H1 (cell line): ENCODE measurements at regions not wholly inside any gene's neighbourhood (a gene's known extent, or its start where the extent isn't known, plus 50 kb on each side); places are given as distances from the start of the nearest gene placed in this dataset.

Experiments used
- EGR1 ChIP-seq: IDR thresholded peaks from 2 replicates; pipeline ENCODE4 v1.6.1; 2011; ENCODE audit warnings: low read depth, low read length, borderline replicate concordance
- KDM1A ChIP-seq: fragments of 200-600, 300-600 bp; sonication (generic); IDR thresholded peaks from 2 replicates; pipeline ENCODE4 v1.7.1; 2016; ENCODE audit warnings: mild to moderate bottlenecking, low read length, borderline replicate concordance
- RNF2 ChIP-seq: fragments of 200-900, 300-1000 bp; sonication (generic); IDR thresholded peaks from 2 replicates; pipeline ENCODE4 v1.7.1; 2016; ENCODE audit warnings: borderline replicate concordance, low read depth, mild to moderate bottlenecking, antibody characterized with exemption, low read length; ENCODE audit not compliant: poor library complexity, severe bottlenecking; ENCODE audit errors: missing control alignments
- TEAD4 ChIP-seq: IDR thresholded peaks from 2 replicates; pipeline ENCODE4 v1.6.1; 2012; ENCODE audit warnings: low read depth, low read length, inconsistent platforms, mixed read lengths
- TF ChIP-seq, protein P1 (sequence below), 3 experiments: IDR thresholded peaks; 1 replicate in 2 of 3; 2 replicates in 1 of 3; pipeline versions ENCODE4 v1.5.1 to v1.6.1; 2011; ENCODE audit warnings: low read length in 3 of 3, mild to moderate bottlenecking in 3 of 3, inconsistent platforms in 2 of 3, low read depth in 1 of 3, moderate library complexity in 1 of 3; ENCODE audit not compliant: insufficient read depth in 1 of 3; ENCODE audit errors: control extremely low read depth in 1 of 3
- TF ChIP-seq, protein P2 (sequence below): IDR thresholded peaks from 2 replicates; pipeline ENCODE4 v1.6.1; 2012; ENCODE audit warnings: low read length, inconsistent platforms
- TF ChIP-seq, protein P3 (sequence below): IDR thresholded peaks from 2 replicates; pipeline ENCODE4 v1.6.1; 2011; ENCODE audit warnings: low read depth, mild to moderate bottlenecking, low read length; ENCODE audit not compliant: insufficient read depth

DNA sequence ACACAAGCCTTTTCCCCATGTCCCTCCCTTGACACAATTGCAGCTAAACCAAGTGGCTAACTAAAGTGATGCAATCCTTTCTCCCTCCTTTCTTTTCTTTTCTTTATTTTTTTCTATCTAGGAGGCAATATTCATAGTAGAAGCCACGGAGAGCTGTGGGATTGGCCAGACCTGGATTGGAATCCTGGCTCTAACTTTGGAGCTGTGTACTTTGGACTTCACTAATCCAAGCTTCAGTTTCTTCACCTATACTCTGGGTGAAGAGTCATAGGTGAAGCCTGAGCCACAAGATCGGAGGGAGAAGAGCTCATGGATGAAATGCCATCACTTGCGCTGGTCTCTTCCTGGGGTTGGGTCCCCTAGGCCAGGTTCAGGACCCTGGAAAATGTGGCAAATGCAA is 177.2 kb downstream of the IRX5 start:
- TF ChIP-seq TEAD4 (no peak), RNF2 (no peak), EGR1 (no peak), KDM1A (no peak)
- TF ChIP-seq, protein P1, sequence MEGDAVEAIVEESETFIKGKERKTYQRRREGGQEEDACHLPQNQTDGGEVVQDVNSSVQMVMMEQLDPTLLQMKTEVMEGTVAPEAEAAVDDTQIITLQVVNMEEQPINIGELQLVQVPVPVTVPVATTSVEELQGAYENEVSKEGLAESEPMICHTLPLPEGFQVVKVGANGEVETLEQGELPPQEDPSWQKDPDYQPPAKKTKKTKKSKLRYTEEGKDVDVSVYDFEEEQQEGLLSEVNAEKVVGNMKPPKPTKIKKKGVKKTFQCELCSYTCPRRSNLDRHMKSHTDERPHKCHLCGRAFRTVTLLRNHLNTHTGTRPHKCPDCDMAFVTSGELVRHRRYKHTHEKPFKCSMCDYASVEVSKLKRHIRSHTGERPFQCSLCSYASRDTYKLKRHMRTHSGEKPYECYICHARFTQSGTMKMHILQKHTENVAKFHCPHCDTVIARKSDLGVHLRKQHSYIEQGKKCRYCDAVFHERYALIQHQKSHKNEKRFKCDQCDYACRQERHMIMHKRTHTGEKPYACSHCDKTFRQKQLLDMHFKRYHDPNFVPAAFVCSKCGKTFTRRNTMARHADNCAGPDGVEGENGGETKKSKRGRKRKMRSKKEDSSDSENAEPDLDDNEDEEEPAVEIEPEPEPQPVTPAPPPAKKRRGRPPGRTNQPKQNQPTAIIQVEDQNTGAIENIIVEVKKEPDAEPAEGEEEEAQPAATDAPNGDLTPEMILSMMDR (IDR thresholded peaks at IDR 0.05; ENCODE audit: control extremely low read depth in 1 of 3, insufficient read depth in 1 of 3, low read depth in 1 of 3, low read length in 3 of 3) = no peak
- TF ChIP-seq, protein P2, sequence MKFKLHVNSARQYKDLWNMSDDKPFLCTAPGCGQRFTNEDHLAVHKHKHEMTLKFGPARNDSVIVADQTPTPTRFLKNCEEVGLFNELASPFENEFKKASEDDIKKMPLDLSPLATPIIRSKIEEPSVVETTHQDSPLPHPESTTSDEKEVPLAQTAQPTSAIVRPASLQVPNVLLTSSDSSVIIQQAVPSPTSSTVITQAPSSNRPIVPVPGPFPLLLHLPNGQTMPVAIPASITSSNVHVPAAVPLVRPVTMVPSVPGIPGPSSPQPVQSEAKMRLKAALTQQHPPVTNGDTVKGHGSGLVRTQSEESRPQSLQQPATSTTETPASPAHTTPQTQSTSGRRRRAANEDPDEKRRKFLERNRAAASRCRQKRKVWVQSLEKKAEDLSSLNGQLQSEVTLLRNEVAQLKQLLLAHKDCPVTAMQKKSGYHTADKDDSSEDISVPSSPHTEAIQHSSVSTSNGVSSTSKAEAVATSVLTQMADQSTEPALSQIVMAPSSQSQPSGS = no peak
- TF ChIP-seq, protein P3, sequence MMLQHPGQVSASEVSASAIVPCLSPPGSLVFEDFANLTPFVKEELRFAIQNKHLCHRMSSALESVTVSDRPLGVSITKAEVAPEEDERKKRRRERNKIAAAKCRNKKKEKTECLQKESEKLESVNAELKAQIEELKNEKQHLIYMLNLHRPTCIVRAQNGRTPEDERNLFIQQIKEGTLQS = no peak
